ENCODE measurements at regions not wholly inside any gene's neighbourhood (a gene's known extent, or its start where the extent isn't known, plus 50 kb on each side); places are given as distances from the start of the nearest gene placed in this dataset.
"Not testable (repeated sequence)": the region's sequence is repeated elsewhere in the genome, so short reads cannot be mapped to it uniquely, and the experiment has no call there.

- H3K4me3 ChIP-seq, result peak overlapping the region in 1 of 8 donors; percentile 22
- H3K27me3 ChIP-seq (replicated peaks in 1 of 7); intact Hi-C loops (cut with DNase I; ENCODE audit: low total_unique reads); H3K9me3 ChIP-seq; DNase-seq; H3K27ac ChIP-seq; H3K4me1 ChIP-seq; H3K36me3 ChIP-seq: not testable (repeated sequence)
- WGBS, 5 donors, result 32 to 45% methylated on average over 8 to 10 of the region's 43 CpGs; no CpG with 5 or more reads in 3 of the 5 donors
Measured at GRCh38 chrY:17579131-17579955, 300.7 kb downstream of the CDY2B start.

- no CpG with 5 or more reads among the region's 21 CpGs for WGBS, 5 donors
- H3K4me3 ChIP-seq; H3K27me3 ChIP-seq (replicated peaks in 1 of 7); H3K27ac ChIP-seq; intact Hi-C loops (cut with DNase I; ENCODE audit: low total_unique reads); H3K9me3 ChIP-seq; DNase-seq; H3K36me3 ChIP-seq; H3K4me1 ChIP-seq: not testable (repeated sequence)
Measured at GRCh38 chrY:17563114-17563513, 316.9 kb downstream of the CDY2B start.

Small RNAs in the stretch of these regions (small RNA-seq; reads per million reads assigned to genes)
- gene RF01518 (0 reads per million in 4 donors), gene RNU1-128P (0 reads per million in 4 donors)
